ENCODE measurements at regions not wholly inside any gene's neighbourhood (a gene's known extent, or its start where the extent isn't known, plus 50 kb on each side); places are given as distances from the start of the nearest gene placed in this dataset.

DNA sequence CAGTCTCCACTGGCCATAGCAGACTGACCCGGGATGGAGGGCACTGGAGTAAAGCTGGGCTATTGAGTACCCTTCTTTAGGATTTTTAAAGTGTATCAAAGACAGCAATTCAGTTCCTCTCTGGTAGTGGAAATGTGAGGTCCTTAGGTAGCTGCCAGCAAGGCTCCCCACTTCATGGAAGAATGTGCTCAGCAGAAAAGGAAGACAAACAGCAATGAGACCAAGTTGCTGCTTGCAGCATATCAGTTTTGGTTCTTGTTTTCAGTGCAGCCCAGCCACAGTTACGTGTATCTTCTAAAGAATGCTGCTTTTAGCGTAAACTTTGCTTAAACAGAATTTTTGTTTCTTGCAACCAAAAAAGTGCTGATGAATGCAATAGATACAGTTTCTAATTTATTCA lies 374.0 kb upstream of the CBLB start:
- H3K4me3 ChIP-seq (ENCODE audit: low read depth, low read length) = no peak overlapping the region
- TF ChIP-seq, protein P1, sequence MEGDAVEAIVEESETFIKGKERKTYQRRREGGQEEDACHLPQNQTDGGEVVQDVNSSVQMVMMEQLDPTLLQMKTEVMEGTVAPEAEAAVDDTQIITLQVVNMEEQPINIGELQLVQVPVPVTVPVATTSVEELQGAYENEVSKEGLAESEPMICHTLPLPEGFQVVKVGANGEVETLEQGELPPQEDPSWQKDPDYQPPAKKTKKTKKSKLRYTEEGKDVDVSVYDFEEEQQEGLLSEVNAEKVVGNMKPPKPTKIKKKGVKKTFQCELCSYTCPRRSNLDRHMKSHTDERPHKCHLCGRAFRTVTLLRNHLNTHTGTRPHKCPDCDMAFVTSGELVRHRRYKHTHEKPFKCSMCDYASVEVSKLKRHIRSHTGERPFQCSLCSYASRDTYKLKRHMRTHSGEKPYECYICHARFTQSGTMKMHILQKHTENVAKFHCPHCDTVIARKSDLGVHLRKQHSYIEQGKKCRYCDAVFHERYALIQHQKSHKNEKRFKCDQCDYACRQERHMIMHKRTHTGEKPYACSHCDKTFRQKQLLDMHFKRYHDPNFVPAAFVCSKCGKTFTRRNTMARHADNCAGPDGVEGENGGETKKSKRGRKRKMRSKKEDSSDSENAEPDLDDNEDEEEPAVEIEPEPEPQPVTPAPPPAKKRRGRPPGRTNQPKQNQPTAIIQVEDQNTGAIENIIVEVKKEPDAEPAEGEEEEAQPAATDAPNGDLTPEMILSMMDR (IDR thresholded peaks at IDR 0.05; ENCODE audit: low read depth, low read length, missing control alignments) = no peak
- DNase-seq (ENCODE audit: low read depth) = no peak
- in situ Hi-C loops (cut with HindIII; ENCODE audit: low sequenced_read_pairs) = no loop called here

DNA sequence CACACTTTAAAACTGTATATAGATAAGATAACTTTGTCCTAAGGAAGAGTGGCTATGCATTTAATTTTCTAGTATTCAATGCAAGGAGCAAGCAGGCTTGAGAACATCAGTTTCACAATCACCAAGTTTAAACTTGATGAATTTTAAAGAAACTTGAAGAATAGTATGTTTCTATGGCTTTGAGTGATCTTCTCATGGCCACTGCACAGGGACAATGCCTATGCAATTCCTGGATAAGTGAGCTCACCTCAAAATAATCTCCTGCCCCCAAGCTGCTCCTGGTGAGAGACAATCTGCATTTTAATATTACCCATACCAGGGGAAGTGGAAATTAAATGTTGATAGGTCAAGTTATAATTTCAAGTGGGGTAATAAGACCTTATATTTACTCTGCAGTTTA lies 376.6 kb upstream of the CBLB start:
- in situ Hi-C loops (cut with HindIII; ENCODE audit: low sequenced_read_pairs) = no loop called here
- no peak overlapping the region for H3K4me3 ChIP-seq (ENCODE audit: low read depth, low read length)
- TF ChIP-seq, protein P1 (IDR thresholded peaks at IDR 0.05; ENCODE audit: low read depth, low read length, missing control alignments) = no peak
- DNase-seq (ENCODE audit: low read depth) = no peak

DNA sequence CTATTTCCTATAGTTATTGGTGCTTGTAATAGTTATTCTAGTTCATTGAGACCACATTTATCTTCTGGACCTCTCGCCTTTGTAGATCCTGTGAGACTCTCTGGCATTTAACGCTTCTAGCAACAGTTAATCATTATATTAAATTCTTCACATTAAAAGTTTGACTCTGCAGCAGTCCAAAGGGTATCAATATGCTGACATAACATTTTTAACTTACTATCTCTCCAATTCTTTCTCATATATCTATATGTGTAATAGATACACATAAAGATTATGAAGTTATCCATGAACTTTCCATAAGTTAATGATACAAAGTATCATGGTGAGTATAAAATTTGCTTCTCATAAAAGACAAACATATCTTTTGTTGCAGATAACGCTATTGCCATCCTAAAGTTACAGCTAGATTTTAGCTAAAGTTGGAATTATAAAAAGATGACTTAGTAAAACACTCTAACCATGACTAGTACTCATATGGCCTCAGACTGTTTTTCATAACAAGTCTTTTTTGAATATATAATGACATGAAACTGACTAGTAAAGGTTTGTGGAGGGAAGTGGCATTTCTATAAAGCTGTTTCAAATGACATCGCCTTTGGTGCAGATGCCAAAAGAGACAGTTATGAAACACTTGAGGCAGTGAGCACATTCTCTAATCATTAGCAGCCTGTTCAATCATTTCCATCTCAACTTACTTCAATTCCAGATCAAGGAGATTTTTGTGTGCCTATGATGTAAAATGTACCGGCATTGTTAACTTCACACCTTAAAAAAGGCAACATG lies 379.3 kb upstream of the CBLB start:
- no peak overlapping the region for H3K4me3 ChIP-seq (ENCODE audit: low read depth, low read length)
- in situ Hi-C loops (cut with HindIII; ENCODE audit: low sequenced_read_pairs) = no loop called here
- TF ChIP-seq, protein P1 (IDR thresholded peaks at IDR 0.05; ENCODE audit: low read depth, low read length, missing control alignments) = no peak
- no peak for DNase-seq (ENCODE audit: low read depth)

DNA sequence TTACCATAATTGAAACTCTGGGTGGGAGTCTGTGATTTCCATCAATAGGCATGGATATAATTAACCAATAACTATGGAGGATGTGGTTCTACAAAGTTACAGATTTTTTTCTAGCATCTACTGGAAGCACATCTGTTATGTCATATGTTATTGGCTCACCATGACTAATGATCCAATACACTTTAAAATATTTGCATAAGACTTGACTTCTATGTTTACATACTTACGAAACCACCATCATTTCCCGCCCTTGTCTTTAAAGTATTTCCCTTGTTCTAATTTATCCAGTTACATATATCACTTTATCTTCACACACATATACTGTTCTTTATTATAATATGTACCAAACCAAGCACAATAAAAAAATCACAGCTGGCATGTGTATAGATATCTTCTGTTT lies 380.3 kb upstream of the CBLB start:
- no peak overlapping the region for H3K4me3 ChIP-seq (ENCODE audit: low read depth, low read length)
- TF ChIP-seq, protein P1 (IDR thresholded peaks at IDR 0.05; ENCODE audit: low read depth, low read length, missing control alignments) = no peak
- in situ Hi-C loops (cut with HindIII; ENCODE audit: low sequenced_read_pairs) = no loop called here
- no peak for DNase-seq (ENCODE audit: low read depth)

DNA sequence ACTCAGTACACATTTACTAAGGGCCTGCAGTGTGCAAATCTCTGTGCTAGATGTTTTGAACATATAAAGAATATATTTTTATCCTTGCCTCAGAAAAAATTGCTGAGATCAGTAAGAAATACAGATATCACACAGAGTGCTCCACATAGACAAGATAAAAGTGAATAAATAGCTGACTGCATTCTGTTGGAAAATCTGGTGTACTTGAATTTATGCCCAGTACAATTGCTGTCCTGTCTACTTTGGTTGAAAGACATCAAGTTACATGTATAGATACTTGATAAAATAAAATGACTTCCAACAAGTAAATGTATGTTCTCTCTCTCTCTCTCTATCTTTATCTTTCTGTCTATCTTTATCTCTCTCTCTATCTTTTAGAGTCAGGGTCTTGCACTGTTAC lies 381.2 kb upstream of the CBLB start:
- H3K4me3 ChIP-seq (ENCODE audit: low read depth, low read length) = no peak overlapping the region
- TF ChIP-seq, protein P1 (IDR thresholded peaks at IDR 0.05; ENCODE audit: low read depth, low read length, missing control alignments) = no peak
- in situ Hi-C loops (cut with HindIII; ENCODE audit: low sequenced_read_pairs) = no loop called here
- no peak for DNase-seq (ENCODE audit: low read depth)

GRCh38 chr3:106251160-106251892 lies 382.5 kb upstream of the CBLB start:
- no peak overlapping the region for H3K4me3 ChIP-seq (ENCODE audit: low read depth, low read length)
- in situ Hi-C loops (cut with HindIII; ENCODE audit: low sequenced_read_pairs) = no loop called here
- TF ChIP-seq, protein P1 (IDR thresholded peaks at IDR 0.05; ENCODE audit: low read depth, low read length, missing control alignments) = no peak
- no peak for DNase-seq (ENCODE audit: low read depth)

Measured in astrocyte of the cerebellum (primary cell).